Activated CD4-positive, alpha-beta memory T cell treated with anti-CD3 and anti-CD28 coated beads, Interleukin-2, amount 10 ng/mL, durations not matched to agents 7 days and 5 days (primary cell): ENCODE measurements at regions not wholly inside any gene's neighbourhood (a gene's known extent, or its start where the extent isn't known, plus 50 kb on each side); places are given as distances from the start of the nearest gene placed in this dataset.
"Not testable (repeated sequence)": the region's sequence is repeated elsewhere in the genome, so short reads cannot be mapped to it uniquely, and the experiment has no call there.

Experiments
- CTCF ChIA-PET: fragments of 350-600 bp; sonication (Branson Sonifier 250); formaldehyde crosslinking; loops from one replicate; lab custom pipeline; 2021; ENCODE audit warnings: antibody characterized with exemption, inconsistent platforms; lab: Charles Lee
- POLR2A ChIA-PET: fragments of 350-600 bp; sonication (Branson Sonifier 250); formaldehyde crosslinking; loops from one replicate; lab custom pipeline; 2021; ENCODE audit warnings: antibody characterized with exemption; lab: Charles Lee
- DNase-seq: peaks from one replicate; pipeline ENCODE4 v3.0.0-alpha.2; 2020
- H3K27ac Mint-ChIP-seq: one replicate; pipeline ENCODE4 v1.8.0; 2021; ENCODE audit warnings: mild to moderate bottlenecking, mixed read lengths
- H3K27me3 Mint-ChIP-seq: one replicate; pipeline ENCODE4 v1.8.0; 2021; ENCODE audit warnings: mixed read lengths
- H3K36me3 Mint-ChIP-seq: one replicate; pipeline ENCODE4 v1.8.0; 2021; ENCODE audit warnings: low read depth, mixed read lengths
- H3K4me1 Mint-ChIP-seq: one replicate; pipeline ENCODE4 v1.8.0; 2021; ENCODE audit warnings: mixed read lengths
- H3K4me3 Mint-ChIP-seq: one replicate; pipeline ENCODE4 v1.8.0; 2021; ENCODE audit warnings: mild to moderate bottlenecking, mixed read lengths
- H3K9me3 Mint-ChIP-seq: one replicate; pipeline ENCODE4 v1.8.0; 2021; ENCODE audit warnings: mixed read lengths

DNA sequence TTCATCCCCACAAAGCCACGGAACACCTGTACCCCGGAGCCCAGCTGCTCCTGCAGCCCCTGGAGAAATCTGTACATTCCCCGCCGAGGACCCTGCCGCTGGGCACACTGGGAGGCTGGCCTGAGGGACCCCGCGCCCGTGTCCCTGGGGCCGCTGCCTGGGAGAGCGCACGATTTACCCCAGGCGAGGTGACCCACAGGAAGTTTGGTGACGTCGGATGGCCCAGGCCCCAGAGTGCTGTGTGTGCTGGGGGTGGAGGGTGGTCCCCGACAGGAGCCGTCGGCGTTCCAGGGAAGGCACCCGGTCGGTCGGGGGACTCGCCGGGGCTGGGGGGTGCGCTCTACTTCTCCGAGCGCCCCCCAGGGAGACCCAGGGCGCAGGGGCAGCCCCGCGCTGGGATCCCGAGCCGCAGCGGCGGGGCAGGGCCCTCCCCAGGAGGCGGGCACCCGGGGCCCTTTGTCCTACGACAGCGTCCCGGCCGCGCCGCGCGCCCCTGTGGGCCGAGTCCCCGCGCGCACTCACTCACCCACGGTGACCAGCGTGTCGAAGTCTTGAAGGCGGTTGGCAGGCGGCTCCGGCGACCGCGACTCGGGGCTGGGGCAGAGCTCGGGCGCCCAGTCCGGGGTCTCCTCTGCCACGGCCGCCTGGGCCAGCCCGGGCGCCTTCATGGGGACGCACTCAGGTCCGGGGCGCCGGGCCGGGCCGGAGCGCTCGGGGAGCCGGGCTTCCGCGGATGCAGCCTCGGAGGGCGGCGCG is 206.4 kb upstream of the PRKX start:
- H3K4me3 Mint-ChIP-seq, result not testable (repeated sequence)

DNA sequence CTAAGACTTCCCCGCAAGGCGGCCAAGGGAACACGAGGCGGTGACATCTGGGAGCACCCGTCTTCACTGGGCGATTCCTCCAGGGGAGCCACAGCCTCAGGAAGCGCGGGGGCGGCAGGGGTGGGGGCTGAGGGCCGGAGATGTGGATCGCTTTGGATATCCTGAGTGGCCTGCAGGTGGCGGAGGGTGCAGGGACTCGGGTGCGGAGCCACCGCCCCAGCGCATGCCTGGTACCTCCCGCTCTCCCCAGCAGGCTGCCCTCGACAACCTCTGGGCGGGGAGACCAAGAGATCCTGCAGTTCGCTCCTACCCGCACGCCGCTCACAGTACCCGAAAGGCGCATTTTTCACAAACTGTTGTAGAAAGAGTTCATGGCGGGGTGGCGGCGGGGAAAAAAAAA is 201.4 kb upstream of the PRKX start:
- POLR2A ChIA-PET, H3K27ac Mint-ChIP-seq, H3K27me3 Mint-ChIP-seq, H3K9me3 Mint-ChIP-seq, DNase-seq, H3K4me3 Mint-ChIP-seq, H3K4me1 Mint-ChIP-seq, CTCF ChIA-PET, H3K36me3 Mint-ChIP-seq: not testable (repeated sequence)

More for the DNA sequence above, 206.4 kb upstream of the PRKX start:
- H3K4me1 Mint-ChIP-seq, H3K27ac Mint-ChIP-seq, H3K9me3 Mint-ChIP-seq, CTCF ChIA-PET, DNase-seq, H3K27me3 Mint-ChIP-seq, H3K36me3 Mint-ChIP-seq, POLR2A ChIA-PET: not testable (repeated sequence)

DNA sequence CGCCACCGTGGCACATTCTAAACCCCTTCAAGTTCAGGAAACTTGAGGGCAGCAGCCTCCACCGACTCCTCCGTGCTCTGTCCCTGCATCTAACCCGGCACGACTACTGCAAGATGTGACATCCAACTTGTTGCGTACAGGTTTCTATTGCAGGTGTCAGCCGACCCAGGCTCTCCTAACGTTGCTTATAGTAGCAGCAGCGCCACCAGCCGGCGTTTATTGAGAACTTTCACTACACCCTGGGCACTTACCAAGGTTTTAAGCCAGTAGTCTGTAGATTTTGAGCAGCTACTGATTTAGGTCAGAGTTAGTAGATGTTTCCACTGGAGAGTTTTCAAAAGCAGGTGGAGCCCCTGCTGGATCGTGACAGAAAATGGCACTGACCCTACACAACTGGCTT is 200.6 kb upstream of the PRKX start:
- H3K27me3 Mint-ChIP-seq, H3K4me1 Mint-ChIP-seq, H3K36me3 Mint-ChIP-seq, H3K4me3 Mint-ChIP-seq, H3K27ac Mint-ChIP-seq, DNase-seq, H3K9me3 Mint-ChIP-seq, CTCF ChIA-PET, POLR2A ChIA-PET: not testable (repeated sequence)

DNA sequence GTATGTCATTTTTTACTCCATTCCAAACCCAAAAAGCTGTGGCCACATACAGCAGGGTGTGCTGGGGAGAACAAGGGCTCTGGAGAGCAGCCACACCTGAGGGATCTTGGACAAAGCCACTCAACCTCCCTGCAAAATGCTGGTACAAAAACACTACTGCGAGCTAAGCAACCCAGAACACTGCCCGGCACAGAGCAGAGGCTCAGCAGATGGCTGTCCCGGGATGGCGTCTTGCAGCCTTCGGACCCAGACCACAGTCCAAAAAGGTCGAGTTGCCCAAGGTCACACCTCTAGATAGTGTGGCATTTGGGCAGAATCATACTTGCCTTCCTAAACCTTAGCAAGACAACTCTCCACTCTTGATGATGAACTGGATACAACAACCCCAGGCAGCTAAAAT is 197.6 kb upstream of the PRKX start:
- H3K27me3 Mint-ChIP-seq, H3K4me1 Mint-ChIP-seq, H3K4me3 Mint-ChIP-seq, DNase-seq, POLR2A ChIA-PET, H3K27ac Mint-ChIP-seq, H3K36me3 Mint-ChIP-seq, H3K9me3 Mint-ChIP-seq, CTCF ChIA-PET: not testable (repeated sequence)

DNA sequence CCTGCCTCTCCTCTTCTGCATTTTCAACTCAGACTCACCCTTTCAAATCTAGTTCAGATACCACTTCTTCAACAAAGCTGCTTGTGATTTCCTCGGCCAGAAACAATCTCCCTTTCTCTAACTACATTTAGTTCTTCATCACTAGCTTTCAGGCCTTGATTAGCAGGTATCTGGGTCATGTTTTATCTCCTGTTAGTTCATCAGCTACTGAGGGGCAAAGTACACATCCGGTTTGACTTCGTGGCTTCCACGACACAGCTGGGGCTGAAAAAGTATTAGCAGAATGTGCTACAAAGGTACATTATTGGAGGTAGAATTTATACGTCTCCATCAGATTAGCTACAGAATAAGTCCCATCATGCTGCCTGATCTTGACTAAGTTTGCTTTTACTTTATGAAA is 197.2 kb upstream of the PRKX start:
- H3K27ac Mint-ChIP-seq, H3K4me3 Mint-ChIP-seq, H3K4me1 Mint-ChIP-seq, POLR2A ChIA-PET, H3K9me3 Mint-ChIP-seq, H3K36me3 Mint-ChIP-seq, DNase-seq, CTCF ChIA-PET, H3K27me3 Mint-ChIP-seq: not testable (repeated sequence)

DNA sequence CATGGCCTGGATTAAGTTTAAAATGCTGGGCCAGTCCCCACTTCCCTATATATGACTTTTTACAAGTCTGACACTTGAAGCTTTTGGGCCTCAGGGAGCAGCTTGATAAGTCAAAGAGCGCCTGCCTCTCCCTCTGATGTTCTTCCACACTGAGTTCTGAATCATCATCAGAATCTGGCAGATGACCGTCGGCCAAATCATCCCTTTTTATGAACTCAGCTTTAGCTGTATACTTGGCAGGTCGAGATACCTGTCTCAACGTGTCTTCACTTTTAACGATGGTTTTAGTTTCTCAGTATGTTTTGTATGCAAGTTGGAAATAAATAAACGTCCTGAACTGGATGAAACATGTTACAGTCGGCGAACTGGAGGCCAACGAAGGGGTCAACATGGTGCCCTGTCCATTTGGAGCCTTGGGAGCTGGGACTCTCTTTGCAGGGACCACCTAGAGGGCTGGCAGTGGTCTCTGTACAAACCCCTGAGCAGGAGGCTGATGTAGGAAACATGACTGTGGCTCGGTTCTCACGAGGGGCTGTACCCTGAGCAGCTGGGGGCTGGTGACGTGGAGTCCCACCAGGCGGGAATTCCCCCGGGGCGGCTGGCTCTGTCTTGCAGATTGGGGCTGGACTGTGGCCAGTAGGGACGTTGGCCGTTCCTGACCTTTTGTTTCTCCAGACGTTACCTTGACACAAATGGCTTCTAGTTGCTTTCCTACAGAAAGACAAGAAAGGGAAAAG is 192.2 kb upstream of the PRKX start:
- H3K27ac Mint-ChIP-seq, POLR2A ChIA-PET, H3K9me3 Mint-ChIP-seq, H3K4me3 Mint-ChIP-seq, H3K4me1 Mint-ChIP-seq, DNase-seq, CTCF ChIA-PET, H3K27me3 Mint-ChIP-seq, H3K36me3 Mint-ChIP-seq: not testable (repeated sequence)

DNA sequence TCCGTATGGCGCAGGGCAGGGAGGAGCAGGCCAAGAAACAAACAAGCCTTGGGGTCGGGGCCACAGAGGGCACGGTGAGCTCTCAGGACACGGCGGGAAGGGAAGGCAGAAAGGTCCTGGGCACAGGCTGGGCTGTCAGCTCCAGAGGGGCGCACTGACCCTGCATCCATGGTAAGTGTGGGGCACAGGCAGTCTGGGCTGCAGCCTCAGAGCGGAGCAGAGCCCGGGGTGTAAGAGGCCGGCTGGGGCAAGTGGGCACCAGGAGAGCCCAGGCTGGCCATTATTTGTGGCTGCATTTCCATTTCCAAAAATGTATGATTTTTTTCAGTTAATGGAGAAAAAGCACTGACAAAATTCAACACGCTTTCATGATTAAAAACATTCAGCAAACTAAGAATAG is 188.8 kb upstream of the PRKX start:
- DNase-seq, H3K9me3 Mint-ChIP-seq, POLR2A ChIA-PET, H3K4me1 Mint-ChIP-seq, H3K27me3 Mint-ChIP-seq, CTCF ChIA-PET, H3K4me3 Mint-ChIP-seq, H3K27ac Mint-ChIP-seq, H3K36me3 Mint-ChIP-seq: not testable (repeated sequence)

DNA sequence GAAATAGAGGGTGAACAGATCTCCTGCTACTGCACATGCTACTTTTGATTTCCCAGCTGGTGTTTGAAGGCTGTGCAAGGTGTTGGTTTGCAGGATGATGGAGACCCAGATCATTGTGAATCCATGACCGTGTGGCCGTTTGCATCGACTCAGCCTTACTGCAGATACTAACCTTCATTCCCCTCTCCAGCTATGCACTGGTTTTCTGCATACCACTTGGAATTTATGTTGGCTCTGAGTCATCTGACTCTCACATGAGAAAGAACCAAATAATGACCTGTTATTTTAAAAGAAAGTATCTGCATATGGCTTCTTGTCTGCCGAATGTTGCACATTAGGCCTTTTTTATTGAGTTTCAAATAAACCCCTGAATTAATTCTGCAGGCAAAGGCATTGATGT is 183.3 kb upstream of the PRKX start:
- H3K27me3 Mint-ChIP-seq, POLR2A ChIA-PET, H3K9me3 Mint-ChIP-seq, H3K36me3 Mint-ChIP-seq, DNase-seq, H3K4me1 Mint-ChIP-seq, H3K27ac Mint-ChIP-seq, CTCF ChIA-PET, H3K4me3 Mint-ChIP-seq: not testable (repeated sequence)

DNA sequence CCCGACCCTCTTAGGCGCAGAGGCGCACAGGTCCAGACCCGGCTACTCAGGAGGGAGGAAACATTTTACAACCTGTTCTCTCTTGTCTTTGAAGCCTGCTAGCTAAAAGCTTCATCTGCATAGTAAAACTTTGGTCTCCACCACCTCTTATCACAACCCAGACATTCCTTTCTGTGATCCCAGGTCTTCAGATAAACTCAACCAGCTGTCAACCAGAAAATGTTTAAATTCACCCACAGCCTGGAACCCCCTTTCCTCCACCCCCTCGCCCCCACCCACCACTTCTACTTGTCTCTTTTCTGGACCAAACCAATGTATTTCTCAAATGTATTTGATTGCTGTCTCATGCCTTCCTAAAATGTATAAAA is 169.1 kb upstream of the PRKX start:
- H3K4me3 Mint-ChIP-seq, CTCF ChIA-PET, POLR2A ChIA-PET, H3K36me3 Mint-ChIP-seq, DNase-seq, H3K27me3 Mint-ChIP-seq, H3K27ac Mint-ChIP-seq, H3K9me3 Mint-ChIP-seq, H3K4me1 Mint-ChIP-seq: not testable (repeated sequence)

DNA sequence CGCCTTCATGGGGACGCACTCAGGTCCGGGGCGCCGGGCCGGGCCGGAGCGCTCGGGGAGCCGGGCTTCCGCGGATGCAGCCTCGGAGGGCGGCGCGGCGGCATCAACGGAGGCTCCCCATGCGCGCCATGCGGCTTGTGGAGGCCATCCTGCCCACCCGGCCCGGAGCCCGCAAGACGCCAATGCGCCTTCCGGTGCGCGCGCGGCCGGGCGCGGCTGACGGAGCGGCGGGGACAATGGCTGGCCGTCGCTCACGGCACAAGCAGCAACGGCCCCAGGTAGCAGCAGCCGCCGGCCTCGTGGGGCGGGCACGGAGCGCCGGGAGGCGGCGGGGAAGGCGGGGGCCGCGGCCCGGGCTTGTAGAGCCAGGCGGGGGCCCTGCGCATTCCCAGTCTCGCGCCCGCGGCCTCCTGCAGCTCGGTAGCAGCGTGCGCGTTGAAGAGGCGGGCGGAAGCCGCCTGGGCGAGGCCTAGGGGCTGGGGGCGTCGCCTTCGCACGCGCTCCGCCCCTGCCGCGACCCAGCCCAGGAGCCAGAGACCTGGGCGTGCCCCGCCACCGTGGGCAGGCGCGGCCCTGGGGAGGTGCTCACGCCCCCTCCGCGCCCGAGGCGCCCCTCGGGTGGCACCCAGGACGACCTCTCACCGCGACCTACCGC is 168.6 kb upstream of the PRKX start:
- CTCF ChIA-PET, DNase-seq, H3K4me3 Mint-ChIP-seq, H3K27ac Mint-ChIP-seq, H3K4me1 Mint-ChIP-seq, POLR2A ChIA-PET, H3K9me3 Mint-ChIP-seq, H3K27me3 Mint-ChIP-seq, H3K36me3 Mint-ChIP-seq: not testable (repeated sequence)

DNA sequence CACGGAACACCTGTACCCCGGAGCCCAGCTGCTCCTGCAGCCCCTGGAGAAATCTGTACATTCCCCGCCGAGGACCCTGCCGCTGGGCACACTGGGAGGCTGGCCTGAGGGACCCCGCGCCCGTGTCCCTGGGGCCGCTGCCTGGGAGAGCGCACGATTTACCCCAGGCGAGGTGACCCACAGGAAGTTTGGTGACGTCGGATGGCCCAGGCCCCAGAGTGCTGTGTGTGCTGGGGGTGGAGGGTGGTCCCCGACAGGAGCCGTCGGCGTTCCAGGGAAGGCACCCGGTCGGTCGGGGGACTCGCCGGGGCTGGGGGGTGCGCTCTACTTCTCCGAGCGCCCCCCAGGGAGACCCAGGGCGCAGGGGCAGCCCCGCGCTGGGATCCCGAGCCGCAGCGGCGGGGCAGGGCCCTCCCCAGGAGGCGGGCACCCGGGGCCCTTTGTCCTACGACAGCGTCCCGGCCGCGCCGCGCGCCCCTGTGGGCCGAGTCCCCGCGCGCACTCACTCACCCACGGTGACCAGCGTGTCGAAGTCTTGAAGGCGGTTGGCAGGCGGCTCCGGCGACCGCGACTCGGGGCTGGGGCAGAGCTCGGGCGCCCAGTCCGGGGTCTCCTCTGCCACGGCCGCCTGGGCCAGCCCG is 167.9 kb upstream of the PRKX start:
- H3K4me3 Mint-ChIP-seq, H3K4me1 Mint-ChIP-seq, POLR2A ChIA-PET, H3K9me3 Mint-ChIP-seq, H3K36me3 Mint-ChIP-seq, CTCF ChIA-PET, H3K27me3 Mint-ChIP-seq, H3K27ac Mint-ChIP-seq, DNase-seq: not testable (repeated sequence)

DNA sequence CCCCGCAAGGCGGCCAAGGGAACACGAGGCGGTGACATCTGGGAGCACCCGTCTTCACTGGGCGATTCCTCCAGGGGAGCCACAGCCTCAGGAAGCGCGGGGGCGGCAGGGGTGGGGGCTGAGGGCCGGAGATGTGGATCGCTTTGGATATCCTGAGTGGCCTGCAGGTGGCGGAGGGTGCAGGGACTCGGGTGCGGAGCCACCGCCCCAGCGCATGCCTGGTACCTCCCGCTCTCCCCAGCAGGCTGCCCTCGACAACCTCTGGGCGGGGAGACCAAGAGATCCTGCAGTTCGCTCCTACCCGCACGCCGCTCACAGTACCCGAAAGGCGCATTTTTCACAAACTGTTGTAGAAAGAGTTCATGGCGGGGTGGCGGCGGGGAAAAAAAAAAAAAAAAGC is 162.9 kb upstream of the PRKX start:
- H3K4me3 Mint-ChIP-seq, DNase-seq, H3K27me3 Mint-ChIP-seq, H3K9me3 Mint-ChIP-seq, POLR2A ChIA-PET, H3K27ac Mint-ChIP-seq, CTCF ChIA-PET, H3K4me1 Mint-ChIP-seq, H3K36me3 Mint-ChIP-seq: not testable (repeated sequence)

DNA sequence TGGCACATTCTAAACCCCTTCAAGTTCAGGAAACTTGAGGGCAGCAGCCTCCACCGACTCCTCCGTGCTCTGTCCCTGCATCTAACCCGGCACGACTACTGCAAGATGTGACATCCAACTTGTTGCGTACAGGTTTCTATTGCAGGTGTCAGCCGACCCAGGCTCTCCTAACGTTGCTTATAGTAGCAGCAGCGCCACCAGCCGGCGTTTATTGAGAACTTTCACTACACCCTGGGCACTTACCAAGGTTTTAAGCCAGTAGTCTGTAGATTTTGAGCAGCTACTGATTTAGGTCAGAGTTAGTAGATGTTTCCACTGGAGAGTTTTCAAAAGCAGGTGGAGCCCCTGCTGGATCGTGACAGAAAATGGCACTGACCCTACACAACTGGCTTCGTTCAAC is 162.2 kb upstream of the PRKX start:
- CTCF ChIA-PET, H3K4me1 Mint-ChIP-seq, DNase-seq, H3K4me3 Mint-ChIP-seq, H3K27ac Mint-ChIP-seq, H3K9me3 Mint-ChIP-seq, H3K36me3 Mint-ChIP-seq, H3K27me3 Mint-ChIP-seq, POLR2A ChIA-PET: not testable (repeated sequence)
